HCT116 (cell line): ENCODE measurements at regions not wholly inside any gene's neighbourhood (a gene's known extent, or its start where the extent isn't known, plus 50 kb on each side); places are given as distances from the start of the nearest gene placed in this dataset.

ENCODE experiments used
- ATAC-seq: fragments of 200-7000 bp; cut with Tn5 transposase; 2 replicates; pipeline ENCODE4 v1.9.1; 2020; ENCODE audit warnings: mild to moderate bottlenecking, moderate library complexity
- BruUV-seq: library from RNA; stranded (reverse); fragments of 400-500 nt; replicated peaks from 2 replicates; lab custom pipeline; 2021; lab: Mats Ljungman, UMichigan
- CTCF ChIA-PET: fragments of 300-600 bp; sonication (Branson Sonifier 250); formaldehyde crosslinking; loops from one replicate; lab custom pipeline; 2021; ENCODE audit warnings: antibody characterized with exemption; lab: Charles Lee
- POLR2A ChIA-PET: fragments of 300-600, 350-600 bp; sonication (Branson Sonifier 250); formaldehyde crosslinking; loops from one replicate; lab custom pipeline; 2021; ENCODE audit warnings: antibody characterized with exemption; lab: Charles Lee
- RAD21 ChIA-PET, 2 experiments: fragments of 300-600 bp; sonication (Branson Sonifier 250); formaldehyde crosslinking; loops; one replicate each; lab custom pipeline; 2023; ENCODE audit warnings: low total read pairs in 2 of 2; ENCODE audit not compliant: uncharacterized antibody in 2 of 2, unreplicated experiment in 2 of 2, low non-redundant PET in 1 of 2; lab: Charles Lee
- DNase-seq: peaks from one replicate; pipeline ENCODE4 v3.0.0-alpha.2; 2010; ENCODE audit warnings: low read depth, low spot score
- H2AFZ ChIP-seq: fragments of 200-600 bp; shearing (Covaris generic), sonication (generic); 2 replicates; pipeline ENCODE4 v1.6.1; 2017; ENCODE audit warnings: low read depth, mixed run types, mixed read lengths, antibody characterized with exemption, low read length; ENCODE audit not compliant: poor library complexity, severe bottlenecking
- H3K27ac ChIP-seq: 2 replicates; pipeline ENCODE4 v1.5.1; 2012; ENCODE audit warnings: low read depth, low read length
- H3K27me3 ChIP-seq: fragments of 200-600 bp; sonication (generic); 2 replicates; pipeline ENCODE4 v1.6.1; 2016; ENCODE audit warnings: mixed run types, low read length, mixed read lengths; ENCODE audit not compliant: insufficient read depth
- H3K36me3 ChIP-seq, 2 experiments: fragments of 200-500 bp in 1 of 2; fragments of 200-600 bp in 1 of 2; sonication (Bioruptor generic) in 1 of 2; sonication (generic) in 1 of 2; 2 replicates each; pipeline versions ENCODE4 v1.5.1 to v1.6.1; 2014 to 2016; ENCODE audit warnings: low read length in 2 of 2, inconsistent platforms in 1 of 2, mixed read lengths in 1 of 2, mixed run types in 1 of 2; ENCODE audit not compliant: insufficient read depth in 2 of 2, control insufficient read depth in 1 of 2
- H3K4me1 ChIP-seq, 2 experiments: fragments of 200-600 bp in 1 of 2; sonication (generic) in 1 of 2; 2 replicates each; pipeline versions ENCODE4 v1.5.1 to v1.6.1; 2012 to 2017; ENCODE audit warnings: low read length in 2 of 2, inconsistent platforms in 1 of 2, mild to moderate bottlenecking in 1 of 2, mixed read lengths in 1 of 2, mixed run types in 1 of 2, moderate library complexity in 1 of 2; ENCODE audit not compliant: insufficient read depth in 2 of 2, control insufficient read depth in 1 of 2
- H3K4me2 ChIP-seq: fragments of 200-600 bp; sonication (generic); 2 replicates; pipeline ENCODE4 v1.6.1; 2017; ENCODE audit warnings: mixed run types, low read length, mixed read lengths
- H3K4me3 ChIP-seq, 2 experiments: fragments of 200-600 bp in 1 of 2; sonication (generic) in 1 of 2; replicated peaks in 1 of 2; 2 replicates each; pipeline ENCODE4 v1.5.1; 2011 to 2016; ENCODE audit warnings: low read length in 2 of 2, control low read depth in 1 of 2, low read depth in 1 of 2, mild to moderate bottlenecking in 1 of 2, mixed read lengths in 1 of 2, mixed run types in 1 of 2
- H3K79me2 ChIP-seq: fragments of 200-600 bp; sonication (generic); 2 replicates; pipeline ENCODE4 v1.6.1; 2017; ENCODE audit warnings: mild to moderate bottlenecking, mixed run types, low read length, moderate library complexity, mixed read lengths; ENCODE audit not compliant: insufficient read depth
- H3K9ac ChIP-seq: fragments of 200-600 bp; sonication (generic); 2 replicates; pipeline ENCODE4 v1.6.1; 2016; ENCODE audit warnings: low read length, mixed read lengths
- H3K9me2 ChIP-seq: fragments of 200-600 bp; sonication (generic), shearing (Covaris generic); 2 replicates; pipeline ENCODE4 v1.6.1; 2017; ENCODE audit warnings: mixed run types, mild to moderate bottlenecking, moderate library complexity; ENCODE audit not compliant: insufficient read depth
- H3K9me3 ChIP-seq, 2 experiments: fragments of 200-500 bp in 1 of 2; fragments of 200-600 bp in 1 of 2; sonication (Bioruptor generic) in 1 of 2; sonication (generic) in 1 of 2; 2 replicates each; pipeline ENCODE4 v1.6.1; 2014 to 2017; ENCODE audit warnings: low read length in 2 of 2, mixed read lengths in 2 of 2, inconsistent platforms in 1 of 2, low read depth in 1 of 2, mild to moderate bottlenecking in 1 of 2, mixed run types in 1 of 2, moderate library complexity in 1 of 2; ENCODE audit not compliant: control insufficient read depth in 1 of 2, insufficient read depth in 1 of 2
- H4K20me1 ChIP-seq: fragments of 200-600 bp; sonication (generic), shearing (Covaris generic); 2 replicates; pipeline ENCODE4 v1.6.1; 2017; ENCODE audit warnings: mixed run types, mild to moderate bottlenecking, moderate library complexity; ENCODE audit not compliant: insufficient read depth
- EZH2phosphoT487 ChIP-seq: fragments of 200-600 bp; IDR thresholded peaks from 2 replicates; pipeline ENCODE4 v1.6.1; 2018; ENCODE audit warnings: antibody characterized with exemption, borderline replicate concordance
- FOSL1 ChIP-seq: IDR thresholded peaks from 2 replicates; pipeline ENCODE4 v1.6.1; 2012; ENCODE audit warnings: low read depth
- RAD21 ChIP-seq: IDR thresholded peaks from 2 replicates; pipeline ENCODE4 v1.6.1; 2012; ENCODE audit warnings: low read depth, mild to moderate bottlenecking
- ZBTB33 ChIP-seq: IDR thresholded peaks from 2 replicates; pipeline ENCODE4 v1.6.1; 2011; ENCODE audit warnings: mild to moderate bottlenecking, low read length, moderate library complexity; ENCODE audit not compliant: insufficient replicate concordance; ENCODE audit errors: extremely low read depth
- ZFX ChIP-seq: fragments of 450-650 bp; IDR thresholded peaks from 2 replicates; pipeline ENCODE4 v1.6.1; 2017
- ZNF274 ChIP-seq: fragments of 200-500 bp; sonication (Bioruptor generic); IDR thresholded peaks from 2 replicates; pipeline ENCODE4 v1.6.1; 2014; ENCODE audit warnings: mild to moderate bottlenecking, low read depth, low read length, inconsistent platforms
- intact Hi-C: fragments of 100-400 bp; cut with micrococcal nuclease; formaldehyde crosslinking; loops from 2 replicates; pipeline ENCODE4 v1.10.0; 2022

GRCh38 chr2:64797881-64798575 lies 144.3 kb upstream of the SERTAD2 start:
- Histone ChIP-seq H3K4me2 (peak overlapping the region; percentile 56), H3K27me3 (no peaks in the 10 kb centered on the region), H3K79me2 (no peaks in the 10 kb centered on the region), H4K20me1 (no peaks in the 10 kb centered on the region), H3K27ac (peak overlapping the region; percentile 58), H3K9me2 (no peaks in the 10 kb centered on the region), H3K36me3 (no peaks in the 10 kb centered on the region), H3K4me1 (peaks cover 36 to 41% of the 10 kb centered on the region in 2 experiments), H3K4me3 (no peak overlapping the region), H2AFZ (no peak overlapping the region), H3K9ac (no peak overlapping the region), H3K9me3 (no peaks in the 10 kb centered on the region)
- DNase-seq, result no peak
- intact Hi-C loops, result no loop called here
- TF ChIP-seq ZBTB33, result no peak
- TF ChIP-seq EZH2phosphoT487, result no peak
- TF ChIP-seq ZFX, result no peak
- no peak for TF ChIP-seq RAD21
- TF ChIP-seq FOSL1, result no peak
- TF ChIP-seq ZNF274, result no peak
- ATAC-seq, result peak; percentile 52; the same call in 1 of the 2 replicates
- ChIA-PET POLR2A (no interaction called here), RAD21 (no interaction called here), CTCF (no interaction called here)
- BruUV-seq, result no TSS peak
